Colonic mucosa (tissue), 4 donors: ENCODE measurements at regions not wholly inside any gene's neighbourhood (a gene's known extent, or its start where the extent isn't known, plus 50 kb on each side); places are given as distances from the start of the nearest gene placed in this dataset.
"Not testable (repeated sequence)": the region's sequence is repeated elsewhere in the genome, so short reads cannot be mapped to it uniquely, and the experiment has no call there.

Experiments used
- DNase-seq: peaks from one replicate; pipeline ENCODE4 v3.0.0-alpha.2; 2020
- H3K27ac ChIP-seq: fragments of 200-600 bp; one replicate; pipeline ENCODE4 v1.8.0; 2021
- H3K27me3 ChIP-seq: fragments of 200-600 bp; one replicate; pipeline ENCODE4 v1.8.0; 2021
- H3K36me3 ChIP-seq: fragments of 200-600 bp; one replicate; pipeline ENCODE4 v1.8.0; 2021
- H3K4me1 ChIP-seq: fragments of 200-600 bp; one replicate; pipeline ENCODE4 v1.8.0; 2021; ENCODE audit warnings: mild to moderate bottlenecking
- H3K4me3 ChIP-seq: fragments of 200-600 bp; one replicate; pipeline ENCODE4 v1.8.0; 2021
- H3K9ac ChIP-seq, 2 donors: one replicate each; pipeline ENCODE4 v1.7.0; 2013; ENCODE audit warnings: control low read depth in 2 of 2, low read depth in 2 of 2, low read length in 2 of 2
- H3K9me3 ChIP-seq: fragments of 200-600 bp; one replicate; pipeline ENCODE4 v1.8.0; 2021
- CTCF ChIP-seq: fragments of 200-600 bp; IDR thresholded peaks from one replicate; pipeline ENCODE4 v1.8.0; 2022; ENCODE audit warnings: antibody characterized with exemption, mild to moderate bottlenecking
- intact Hi-C: fragments of 100-400 bp; cut with DNase I; formaldehyde crosslinking; loops from one replicate; pipeline ENCODE4 v1.14.1; 2022
- donor health status: healthy.
- donor health status: DM: no; HTN: no; CAD: no.
- donor health status: DM: no; HTN: no; CAD: no.

DNA sequence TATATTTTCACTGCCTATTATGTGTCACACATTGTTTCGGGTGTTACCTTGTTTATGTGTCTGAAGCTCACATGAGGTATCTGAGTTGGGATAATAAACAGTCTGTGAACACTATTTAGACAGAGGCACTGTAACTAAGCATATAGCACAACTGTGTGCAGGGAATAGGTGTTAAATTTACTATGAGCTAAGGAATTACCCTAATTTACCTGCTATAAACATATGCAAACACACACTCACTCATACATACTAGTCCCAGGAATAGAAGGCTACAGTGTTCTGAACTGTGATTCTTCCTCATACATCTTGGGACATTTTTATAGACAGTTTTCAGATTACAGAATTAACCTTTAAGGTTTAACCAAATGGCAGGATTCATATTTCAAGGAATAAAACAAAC, 127.6 kb upstream of the SPANXN4 start:
- intact Hi-C loops: no loop called here
- H3K27me3 ChIP-seq: no peaks in the 10 kb centered on the region

GRCh38 chrX:142923201-142923600, 102.5 kb upstream of the SPANXN4 start:
- Histone ChIP-seq H3K36me3 (no peaks in the 10 kb centered on the region), H3K9ac (no peak overlapping the region), H3K27ac (no peak overlapping the region), H3K9me3 (no peaks in the 10 kb centered on the region), H3K4me1 (no peaks in the 10 kb centered on the region), H3K27me3 (no peaks in the 10 kb centered on the region), H3K4me3 (no peak overlapping the region)
- TF ChIP-seq CTCF: no peak
- intact Hi-C loops: no loop called here
- DNase-seq: no peak

More for the DNA sequence above, 127.6 kb upstream of the SPANXN4 start:
- Histone ChIP-seq H3K4me1 (no peaks in the 10 kb centered on the region), H3K9ac (no peak overlapping the region), H3K9me3 (no peaks in the 10 kb centered on the region), H3K27ac (no peak overlapping the region), H3K36me3 (no peaks in the 10 kb centered on the region), H3K4me3 (no peak overlapping the region)
- no peak for TF ChIP-seq CTCF
- no peak for DNase-seq

DNA sequence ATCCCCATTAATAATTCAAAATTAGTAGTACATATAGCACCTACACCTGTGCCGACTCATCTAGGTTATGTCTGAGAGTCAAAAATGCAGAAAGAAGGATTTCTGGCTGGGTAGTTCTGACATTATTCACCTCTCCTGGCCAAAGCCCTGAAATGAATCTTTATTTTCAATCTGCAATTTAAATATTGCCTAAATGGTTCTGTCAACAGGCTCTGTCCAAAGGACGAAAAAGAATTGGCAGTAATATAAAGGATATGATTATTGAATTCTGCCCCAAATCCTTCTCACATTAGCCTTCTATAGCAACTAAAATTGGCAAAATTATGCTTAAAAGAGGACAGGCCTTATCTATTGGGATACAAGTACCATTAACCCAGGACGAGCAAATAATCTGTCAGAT, 86.9 kb upstream of the SPANXN4 start:
- no peaks in the 10 kb centered on the region for H3K36me3 ChIP-seq
- no peak for DNase-seq

DNA sequence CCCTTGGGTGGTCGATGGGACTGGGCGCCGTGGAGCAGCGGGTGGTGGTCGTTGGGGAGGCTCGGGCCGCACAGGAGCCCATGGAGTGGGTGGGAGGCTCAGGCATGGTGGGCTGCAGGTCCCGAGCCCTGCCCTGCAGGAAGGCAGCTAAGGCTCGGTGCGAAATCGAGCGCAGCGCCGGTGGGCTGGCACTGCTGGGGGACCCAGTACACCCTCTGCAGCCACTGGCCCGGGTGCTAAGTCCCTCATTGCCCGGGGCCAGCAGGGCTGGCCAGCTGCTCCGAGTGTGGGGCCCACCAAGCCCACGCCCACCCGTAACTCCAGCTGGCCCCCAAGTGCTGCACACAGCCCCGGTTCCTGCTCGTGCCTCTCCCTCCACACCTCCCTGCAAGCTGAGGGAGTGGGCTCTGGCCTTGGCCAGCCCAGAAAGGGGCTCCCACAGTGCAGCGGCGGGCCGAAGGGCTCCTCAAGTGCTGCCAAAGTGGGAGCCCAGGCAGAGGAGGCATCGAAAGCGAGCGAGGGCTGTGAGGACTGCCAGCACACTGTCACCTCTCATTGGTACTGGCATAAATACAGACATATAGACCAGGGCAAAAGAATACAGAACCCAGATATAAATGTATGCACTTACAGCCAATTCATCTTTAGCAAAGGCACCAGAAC, 53.5 kb upstream of the SPANXN4 start:
- H3K9me3 ChIP-seq, H3K9ac ChIP-seq, DNase-seq, H3K27me3 ChIP-seq, H3K27ac ChIP-seq, H3K36me3 ChIP-seq, H3K4me3 ChIP-seq, intact Hi-C loops, H3K4me1 ChIP-seq: not testable (repeated sequence)

More for the DNA sequence above, 86.9 kb upstream of the SPANXN4 start:
- no peak for TF ChIP-seq CTCF
- Histone ChIP-seq H3K9ac (no peak overlapping the region), H3K27me3 (no peaks in the 10 kb centered on the region), H3K4me1 (no peaks in the 10 kb centered on the region), H3K4me3 (no peak overlapping the region), H3K27ac (no peak overlapping the region), H3K9me3 (no peaks in the 10 kb centered on the region)
- intact Hi-C loops: no loop called here
